Ovary (tissue), 3 donors: ENCODE measurements at regions not wholly inside any gene's neighbourhood (a gene's known extent, or its start where the extent isn't known, plus 50 kb on each side); places are given as distances from the start of the nearest gene placed in this dataset.

ENCODE experiments used
- EP300 ChIP-seq: sonication (generic); formaldehyde crosslinking; IDR thresholded peaks from one replicate; pipeline ENCODE4 v1.6.1; 2017; ENCODE audit warnings: antibody characterized with exemption
- POLR2A ChIP-seq: fragments of 450-650 bp; IDR thresholded peaks from one replicate; pipeline ENCODE4 v1.6.1; 2017; ENCODE audit warnings: antibody characterized with exemption, mild to moderate bottlenecking, moderate library complexity
- TF ChIP-seq, protein P1 (sequence below), 3 donors: fragments of 450-650 bp in 2 of 3; fragments of 200-600 bp in 1 of 3; IDR thresholded peaks; one replicate each; pipeline versions ENCODE4 v1.5.1 to v1.8.0; 2016 to 2022; ENCODE audit warnings: antibody characterized with exemption in 3 of 3, mild to moderate bottlenecking in 1 of 3
- donor health status: DM: no; HTN: no; CAD: no.

DNA sequence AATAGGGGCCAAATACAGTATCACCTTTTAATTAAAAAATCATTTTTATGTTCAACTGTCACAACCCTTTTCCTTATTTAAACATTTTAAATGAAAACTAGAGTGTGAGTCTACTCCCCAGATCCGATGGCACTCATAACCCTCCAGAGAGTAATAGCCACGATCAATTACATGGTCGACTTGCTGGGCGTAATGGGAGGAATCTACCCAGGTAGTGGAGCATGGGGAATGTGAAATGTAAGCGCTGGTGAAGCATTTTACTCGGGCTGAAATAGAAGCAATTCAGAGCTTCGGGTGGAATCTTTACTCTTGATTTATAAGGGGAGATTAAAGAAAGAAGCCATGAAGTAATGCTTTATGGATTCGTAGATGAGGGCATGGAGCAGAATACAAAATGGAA, 321.9 kb downstream of the ACTR3B start:
- no peak for TF ChIP-seq EP300
- TF ChIP-seq, protein P1, sequence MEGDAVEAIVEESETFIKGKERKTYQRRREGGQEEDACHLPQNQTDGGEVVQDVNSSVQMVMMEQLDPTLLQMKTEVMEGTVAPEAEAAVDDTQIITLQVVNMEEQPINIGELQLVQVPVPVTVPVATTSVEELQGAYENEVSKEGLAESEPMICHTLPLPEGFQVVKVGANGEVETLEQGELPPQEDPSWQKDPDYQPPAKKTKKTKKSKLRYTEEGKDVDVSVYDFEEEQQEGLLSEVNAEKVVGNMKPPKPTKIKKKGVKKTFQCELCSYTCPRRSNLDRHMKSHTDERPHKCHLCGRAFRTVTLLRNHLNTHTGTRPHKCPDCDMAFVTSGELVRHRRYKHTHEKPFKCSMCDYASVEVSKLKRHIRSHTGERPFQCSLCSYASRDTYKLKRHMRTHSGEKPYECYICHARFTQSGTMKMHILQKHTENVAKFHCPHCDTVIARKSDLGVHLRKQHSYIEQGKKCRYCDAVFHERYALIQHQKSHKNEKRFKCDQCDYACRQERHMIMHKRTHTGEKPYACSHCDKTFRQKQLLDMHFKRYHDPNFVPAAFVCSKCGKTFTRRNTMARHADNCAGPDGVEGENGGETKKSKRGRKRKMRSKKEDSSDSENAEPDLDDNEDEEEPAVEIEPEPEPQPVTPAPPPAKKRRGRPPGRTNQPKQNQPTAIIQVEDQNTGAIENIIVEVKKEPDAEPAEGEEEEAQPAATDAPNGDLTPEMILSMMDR (IDR thresholded peaks at IDR 0.05): no peak
- TF ChIP-seq POLR2A: no peak
